IMR-90 (cell line): ENCODE measurements at regions not wholly inside any gene's neighbourhood (a gene's known extent, or its start where the extent isn't known, plus 50 kb on each side); places are given as distances from the start of the nearest gene placed in this dataset.
A peak's percentile ranks its signal among the peaks of the same experiment; 100 is the strongest.

ENCODE experiments used
- ATAC-seq: fragments of 200-7000 bp; cut with Tn5 transposase; 2 replicates; pipeline ENCODE4 v1.9.1; 2020; ENCODE audit warnings: low read depth, mild to moderate bottlenecking, moderate library complexity
- BruUV-seq: library from RNA; stranded (reverse); fragments of 400-500 nt; replicated peaks from 2 replicates; lab custom pipeline; 2021; lab: Mats Ljungman, UMichigan
- CTCF ChIA-PET: fragments of 300-600 bp; formaldehyde crosslinking; extraction: SDS; loops from one replicate; lab custom pipeline; 2021; ENCODE audit warnings: antibody characterized with exemption; lab: Yijun Ruan, JAX
- POLR2A ChIA-PET: fragments of 300-600 bp; sonication (Branson Sonifier 250); formaldehyde crosslinking; loops from one replicate; lab custom pipeline; 2022; ENCODE audit warnings: antibody characterized with exemption; ENCODE audit not compliant: unreplicated experiment; lab: Charles Lee
- DNase-seq: peaks from one replicate; pipeline ENCODE4 v3.0.0; 2013
- H2AFZ ChIP-seq: replicated peaks from 2 replicates; pipeline ENCODE3; 2013; ENCODE audit warnings: low read length, mild to moderate bottlenecking; ENCODE audit not compliant: poor library complexity
- H2AK5ac ChIP-seq: 2 replicates; pipeline ENCODE4 v1.6.1; 2013; ENCODE audit warnings: low read depth, low read length, inconsistent platforms
- H2AK9ac ChIP-seq: replicated peaks from 2 replicates; pipeline ENCODE3; 2013; ENCODE audit warnings: mild to moderate bottlenecking, low read depth, low read length, moderate library complexity; ENCODE audit not compliant: poor library complexity
- H2BK120ac ChIP-seq: 2 replicates; pipeline ENCODE4 v1.6.1; 2013; ENCODE audit warnings: low read depth, low read length, inconsistent platforms
- H2BK15ac ChIP-seq: 3 replicates; pipeline ENCODE4 v1.6.1; 2013; ENCODE audit warnings: low read depth, low read length, inconsistent platforms
- H2BK20ac ChIP-seq: 2 replicates; pipeline ENCODE4 v1.6.1; 2013; ENCODE audit warnings: low read depth, mild to moderate bottlenecking, inconsistent platforms, low read length, moderate library complexity
- H2BK5ac ChIP-seq: 2 replicates; pipeline ENCODE4 v1.6.1; 2013; ENCODE audit warnings: mild to moderate bottlenecking, low read depth, low read length, inconsistent platforms; ENCODE audit not compliant: poor library complexity, severe bottlenecking
- H3K14ac ChIP-seq: replicated peaks from 2 replicates; pipeline ENCODE4 v1.6.1; 2013; ENCODE audit warnings: low read depth, low read length, inconsistent platforms
- H3K18ac ChIP-seq: 2 replicates; pipeline ENCODE4 v1.6.1; 2013; ENCODE audit warnings: low read depth, low read length, control low read depth
- H3K23ac ChIP-seq: 2 replicates; pipeline ENCODE4 v1.6.1; 2013; ENCODE audit warnings: low read depth, low read length, inconsistent platforms
- H3K27ac ChIP-seq: 2 replicates; pipeline ENCODE4 v1.5.1; 2013; ENCODE audit warnings: mild to moderate bottlenecking, control low read depth, low read length; ENCODE audit not compliant: insufficient read depth
- H3K27me3 ChIP-seq: 2 replicates; pipeline ENCODE4 v1.6.1; 2013; ENCODE audit warnings: low read length; ENCODE audit not compliant: control insufficient read depth, insufficient read depth
- H3K36me3 ChIP-seq: 2 replicates; pipeline ENCODE4 v1.6.1; 2013; ENCODE audit warnings: low read length, mixed read lengths; ENCODE audit not compliant: control insufficient read depth, insufficient read depth
- H3K4ac ChIP-seq: 2 replicates; pipeline ENCODE4 v1.6.1; 2013; ENCODE audit warnings: low read depth, low read length, inconsistent platforms
- H3K4me1 ChIP-seq: 2 replicates; pipeline ENCODE4 v1.6.1; 2013; ENCODE audit warnings: low read length, mixed read lengths; ENCODE audit not compliant: control insufficient read depth, insufficient read depth
- H3K4me2 ChIP-seq: 2 replicates; pipeline ENCODE4 v1.6.1; 2013; ENCODE audit warnings: low read depth, mild to moderate bottlenecking, control low read depth, low read length, moderate library complexity
- H3K4me3 ChIP-seq: 2 replicates; pipeline ENCODE4 v1.5.1; 2013; ENCODE audit warnings: low read depth, mild to moderate bottlenecking, control low read depth, low read length, moderate library complexity; ENCODE audit not compliant: insufficient read depth
- H3K56ac ChIP-seq: 2 replicates; pipeline ENCODE4 v1.6.1; 2013; ENCODE audit warnings: low read length, inconsistent platforms; ENCODE audit not compliant: insufficient read depth; ENCODE audit errors: extremely low read depth
- H3K79me1 ChIP-seq, 2 experiments: 2 replicates each; pipeline ENCODE4 v1.6.1; 2013; ENCODE audit warnings: low read length in 2 of 2, inconsistent platforms in 1 of 2, low read depth in 1 of 2
- H3K9ac ChIP-seq: 2 replicates; pipeline ENCODE4 v1.6.1; 2013; ENCODE audit warnings: low read depth, low read length, control low read depth
- H3K9me1 ChIP-seq: 2 replicates; pipeline ENCODE4 v1.6.1; 2013; ENCODE audit warnings: low read length, inconsistent platforms; ENCODE audit not compliant: insufficient read depth
- H3K9me3 ChIP-seq: 2 replicates; pipeline ENCODE4 v1.6.1; 2013; ENCODE audit warnings: low read length; ENCODE audit not compliant: control insufficient read depth, insufficient read depth
- H4K20me1 ChIP-seq: 2 replicates; pipeline ENCODE4 v1.6.1; 2013; ENCODE audit warnings: low read length, inconsistent platforms; ENCODE audit not compliant: insufficient read depth
- H4K5ac ChIP-seq: 2 replicates; pipeline ENCODE4 v1.6.1; 2013; ENCODE audit warnings: mild to moderate bottlenecking, low read depth, low read length, control low read depth
- H4K8ac ChIP-seq, 2 experiments: 2 replicates each; pipeline ENCODE4 v1.6.1; 2013; ENCODE audit warnings: low read depth in 2 of 2, low read length in 2 of 2, control low read depth in 1 of 2, inconsistent platforms in 1 of 2
- H4K91ac ChIP-seq: 2 replicates; pipeline ENCODE4 v1.6.1; 2013; ENCODE audit warnings: low read depth, low read length, inconsistent platforms; ENCODE audit not compliant: insufficient read depth
- CEBPB ChIP-seq: IDR thresholded peaks from 2 replicates; pipeline ENCODE4 v1.6.1; 2012; ENCODE audit warnings: low read depth, low read length, improper control_type of control experiment
- CHD1 ChIP-seq: IDR thresholded peaks from 2 replicates; pipeline ENCODE4 v1.6.1; 2012; ENCODE audit warnings: low read depth, low read length, improper control_type of control experiment
- CTCF ChIP-seq: conservative IDR thresholded peaks from 2 replicates; pipeline ENCODE4 v1.5.1; 2012; ENCODE audit warnings: mild to moderate bottlenecking, low read depth, low read length, improper control_type of control experiment
- ELK1 ChIP-seq: fragments of 150-350 bp; IDR thresholded peaks from 2 replicates; pipeline ENCODE4 v1.6.1; 2016; ENCODE audit warnings: low read depth, mild to moderate bottlenecking, low read length, moderate library complexity, borderline replicate concordance
- FOS ChIP-seq: fragments of 150-350 bp; IDR thresholded peaks from 2 replicates; pipeline ENCODE4 v1.6.1; 2016; ENCODE audit warnings: low read depth, low read length
- MAFK ChIP-seq: IDR thresholded peaks from 2 replicates; pipeline ENCODE4 v1.6.1; 2012; ENCODE audit warnings: low read depth, low read length, improper control_type of control experiment
- MAZ ChIP-seq: IDR thresholded peaks from 2 replicates; pipeline ENCODE4 v1.6.1; 2012; ENCODE audit warnings: low read depth, mild to moderate bottlenecking, low read length, improper control_type of control experiment, moderate library complexity, borderline replicate concordance
- MXI1 ChIP-seq: IDR thresholded peaks from 2 replicates; pipeline ENCODE4 v1.6.1; 2012; ENCODE audit warnings: low read depth, mild to moderate bottlenecking, low read length, moderate library complexity, borderline replicate concordance
- NFE2L2 ChIP-seq: fragments of 150-350 bp; IDR thresholded peaks from 2 replicates; pipeline ENCODE4 v1.6.1; 2016; ENCODE audit warnings: low read depth, mild to moderate bottlenecking, low read length
- POLR2A ChIP-seq: IDR thresholded peaks from 2 replicates; pipeline ENCODE4 v1.6.1; 2012; ENCODE audit warnings: mild to moderate bottlenecking, low read depth, low read length
- RAD21 ChIP-seq: IDR thresholded peaks from 2 replicates; pipeline ENCODE4 v1.6.1; 2012; ENCODE audit warnings: low read length, improper control_type of control experiment
- RCOR1 ChIP-seq: IDR thresholded peaks from 2 replicates; pipeline ENCODE4 v1.6.1; 2012; ENCODE audit warnings: mild to moderate bottlenecking, low read length, improper control_type of control experiment; ENCODE audit not compliant: insufficient replicate concordance
- SMC3 ChIP-seq: fragments of 150-350 bp; IDR thresholded peaks from 2 replicates; pipeline ENCODE4 v1.6.1; 2016; ENCODE audit warnings: low read depth, mild to moderate bottlenecking, antibody characterized with exemption, low read length, moderate library complexity
- USF2 ChIP-seq: fragments of 150-350 bp; IDR thresholded peaks from 2 replicates; pipeline ENCODE4 v1.6.1; 2017; ENCODE audit warnings: mild to moderate bottlenecking, antibody characterized with exemption, low read length, low read depth
- WGBS, 2 experiments: methylation state at CpG; one replicate each; pipeline versions ENCODE4 v1.1.5 to v1.1.7; 2013; ENCODE audit warnings: missing lambda C conversion rate in 2 of 2; ENCODE audit not compliant: insufficient read length in 1 of 2; ENCODE audit errors: extremely low coverage in 2 of 2; 5-methylcytosine and 5-hydroxymethylcytosine counted together
- dilution Hi-C: fragments of 300-500 bp; cut with HindIII; formaldehyde crosslinking; loops from one replicate; pipeline ENCODE4 v1.14.3; 2018; ENCODE audit warnings: low sequenced_read_pairs; ENCODE audit not compliant: unreplicated experiment
- in situ Hi-C: fragments of 300-500 bp; cut with MboI; formaldehyde crosslinking; loops from 3 replicates; pipeline ENCODE4 v1.14.3; 2019; ENCODE audit warnings: low sequenced_read_pairs, inconsistent platforms, mixed read lengths
- intact Hi-C: fragments of 100-400 bp; cut with micrococcal nuclease; formaldehyde crosslinking; loops from 2 replicates; pipeline ENCODE4 v1.10.0; 2022

DNA sequence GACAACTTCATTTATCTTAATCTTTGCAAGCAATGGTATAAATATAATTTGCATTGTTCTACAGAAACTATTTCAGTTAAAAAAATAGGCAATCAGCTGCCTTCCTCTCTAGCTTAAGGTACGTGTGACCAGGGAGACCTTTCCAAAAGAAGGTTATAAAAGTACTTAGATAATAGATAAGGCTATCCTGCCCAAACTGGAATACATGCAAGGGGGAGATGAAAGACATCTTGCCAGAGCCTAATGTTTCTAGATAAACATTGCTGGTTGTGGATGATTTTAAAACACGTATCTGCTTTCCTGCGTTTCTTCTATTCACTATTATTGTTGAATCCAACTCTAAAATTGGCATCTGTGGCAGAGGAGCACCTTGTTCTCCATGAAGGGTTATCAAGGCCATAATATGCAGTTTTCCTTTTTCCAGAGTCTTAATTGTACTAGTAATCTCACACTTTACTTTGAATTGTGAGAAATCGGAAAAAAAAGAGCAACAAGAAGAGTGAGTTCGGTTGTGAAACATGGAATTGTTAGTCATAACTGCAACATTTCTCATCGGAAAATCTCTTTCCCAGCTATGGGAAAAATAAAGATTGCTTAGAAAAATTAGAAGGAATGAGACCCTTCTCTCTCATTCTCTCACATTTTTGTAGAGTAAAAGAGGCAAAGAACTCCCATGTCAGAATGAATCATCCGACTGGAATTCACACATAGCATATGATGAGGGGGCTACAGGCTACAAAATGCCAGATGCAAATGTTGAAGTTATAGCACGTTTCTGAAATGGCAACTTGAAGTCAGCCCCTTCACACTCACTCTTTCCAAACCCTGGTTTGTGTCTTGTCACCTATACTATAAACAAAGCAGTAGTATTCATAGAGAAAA is 936.1 kb upstream of the NR2F2 start:
- Histone ChIP-seq H3K27me3 (no peaks in the 10 kb centered on the region), H3K79me1 (no peaks in the 10 kb centered on the region), H4K20me1 (no peaks in the 10 kb centered on the region), H3K4me1 (no peaks in the 10 kb centered on the region), H3K18ac (peak overlapping the region; percentile 61; the same call in 1 of the 2 replicates), H3K36me3 (no peaks in the 10 kb centered on the region), H3K27ac (no peak overlapping the region), H4K8ac (no peak overlapping the region), H3K56ac (peak overlapping the region; percentile 35; the same call in 1 of the 2 replicates), H3K4ac (no peak overlapping the region; the same call in 1 of the 2 replicates), H2AK5ac (no peak overlapping the region), H3K9ac (no peak overlapping the region), H3K4me3 (no peak overlapping the region), H3K14ac (0 out of 2 replicates have a peak overlapping the region, but pooled peaks have one; percentile 5), H3K23ac (no peak overlapping the region), H2BK20ac (no peak overlapping the region), H4K91ac (no peak overlapping the region), H2BK5ac (no peak overlapping the region), H2AK9ac (no peak overlapping the region), H2AFZ (no peak overlapping the region), H3K9me1 (no peaks in the 10 kb centered on the region), H4K5ac (no peak overlapping the region), H2BK120ac (peak overlapping the region; percentile 63; the same call in 1 of the 2 replicates), H2BK15ac (0 out of 3 replicates have a peak overlapping the region, but pooled peaks have one; percentile 1), H3K9me3 (no peaks in the 10 kb centered on the region), H3K4me2 (peak overlapping the region; percentile 82)
- BruUV-seq = no TSS peak
- dilution Hi-C loops (no loop called here), intact Hi-C loops (no loop called here), in situ Hi-C loops (no loop called here)
- ChIA-PET CTCF (no interaction called here), POLR2A (no interaction called here)
- ATAC-seq (peak; percentile 57), DNase-seq (peak; percentile 82)
- no CpG with 5 or more reads among the region's 8 CpGs for WGBS, 2 experiments
- TF ChIP-seq RAD21 = no peak
- no peak for TF ChIP-seq USF2
- no peak for TF ChIP-seq RCOR1
- no peak for TF ChIP-seq SMC3
- no peak for TF ChIP-seq MAFK
- TF ChIP-seq MAZ = no peak
- no peak for TF ChIP-seq ELK1
- TF ChIP-seq FOS = no peak
- TF ChIP-seq CTCF = no peak
- TF ChIP-seq NFE2L2 = no peak
- TF ChIP-seq POLR2A = no peak
- TF ChIP-seq CEBPB = peak; percentile 54; the same call in 1 of the 2 replicates
- no peak for TF ChIP-seq MXI1
- no peak for TF ChIP-seq CHD1
